HT1080 (cell line): ENCODE measurements at regions not wholly inside any gene's neighbourhood (a gene's known extent, or its start where the extent isn't known, plus 50 kb on each side); places are given as distances from the start of the nearest gene placed in this dataset.

Experiments
- DNase-seq: peaks from one replicate; pipeline ENCODE4 v3.0.0-alpha.2; 2015; ENCODE audit warnings: low read depth

GRCh38 chr20:3311623-3312022, 72.6 kb upstream of the SLC4A11 start:
- no peak for DNase-seq

GRCh38 chr20:3309226-3309625, 70.2 kb upstream of the SLC4A11 start:
- DNase-seq, result no peak

DNA sequence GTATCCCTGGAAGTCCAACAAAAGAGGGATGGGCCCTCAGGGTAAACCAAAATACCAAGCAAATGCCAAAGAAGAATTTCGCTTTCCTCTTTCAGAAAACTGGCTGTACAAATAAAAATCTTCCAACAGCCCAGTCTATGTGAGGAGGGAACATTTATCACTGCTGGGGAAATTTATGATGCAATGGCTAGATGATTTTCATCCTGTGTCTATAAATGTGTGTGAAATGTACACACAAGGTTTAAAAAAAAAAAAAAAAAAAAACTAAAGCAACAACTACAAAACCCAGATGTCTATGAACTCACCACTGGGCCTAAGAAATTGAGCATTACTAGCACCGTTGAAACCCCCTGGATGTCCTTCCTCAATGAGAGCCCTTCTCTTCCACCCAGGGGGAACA, 68.7 kb upstream of the SLC4A11 start:
- DNase-seq, result no peak

DNA sequence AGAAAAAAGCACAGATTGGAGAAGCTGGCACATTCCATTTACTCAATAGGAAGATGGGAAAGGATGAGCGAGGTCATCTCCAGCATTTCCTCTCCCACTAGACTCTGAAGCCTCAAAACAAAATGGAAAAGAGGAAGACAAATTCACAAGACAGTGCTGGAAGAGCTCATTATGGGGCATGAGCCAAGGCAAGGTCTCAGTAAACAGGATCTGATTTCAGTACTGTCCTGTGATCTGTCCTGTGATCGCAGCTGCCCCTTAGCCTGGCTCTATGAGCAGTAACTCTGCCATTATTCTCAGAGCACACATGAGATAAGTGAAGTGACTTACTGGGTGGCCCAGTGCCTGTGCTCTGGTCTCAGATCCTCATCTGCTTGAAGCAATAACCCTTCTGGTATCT, 68.1 kb upstream of the SLC4A11 start:
- DNase-seq, result no peak

DNA sequence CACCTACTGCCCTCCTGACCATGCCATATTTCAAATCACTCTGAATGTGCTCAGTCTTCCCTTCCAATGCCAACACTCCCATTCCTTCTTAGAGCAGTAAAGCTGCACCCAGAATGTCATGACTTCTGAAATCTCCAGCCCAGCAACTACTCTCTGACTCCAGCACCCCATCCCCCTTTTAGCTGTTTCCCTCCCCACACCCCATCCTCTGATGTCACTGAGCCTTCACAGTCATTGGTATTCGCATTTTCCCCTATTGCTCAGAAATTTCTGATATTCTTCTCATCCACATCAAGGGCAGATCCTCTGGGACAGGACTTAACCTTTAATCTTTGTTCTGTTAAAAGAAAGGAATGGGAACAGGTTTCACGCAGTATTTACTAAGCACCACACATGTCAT, 67.1 kb upstream of the SLC4A11 start:
- DNase-seq, result no peak

GRCh38 chr20:3304456-3304855, 65.5 kb upstream of the SLC4A11 start:
- no peak for DNase-seq

- no peak for DNase-seq
Measured at GRCh38 chr20:3297079-3297378, 58.0 kb upstream of the SLC4A11 start.

- DNase-seq, result no peak
Measured at GRCh38 chr20:3296261-3297078, 57.5 kb upstream of the SLC4A11 start.
